Left lobe of liver (tissue), 2 donors: ENCODE measurements at regions not wholly inside any gene's neighbourhood (a gene's known extent, or its start where the extent isn't known, plus 50 kb on each side); places are given as distances from the start of the nearest gene placed in this dataset.
A peak's percentile ranks its signal among the peaks of the same experiment; 100 is the strongest.

Experiments used
- ATAC-seq: fragments of 200-7000 bp; cut with Tn5 transposase; one replicate; pipeline ENCODE4 v1.9.1; 2020; ENCODE audit warnings: mild to moderate bottlenecking, moderate library complexity
- DNase-seq: peaks from one replicate; pipeline ENCODE4 v3.0.0-alpha.2; 2020; ENCODE audit warnings: low spot score
- donor health status: DM: no; HTN: no; CAD: no; lungs with moderate emphysema.
- donor health status: DM: no; HTN: yes; CAD: no.

GRCh38 chr13:109646423-109646822, 140.0 kb downstream of the IRS2 start:
- no peak for DNase-seq
- ATAC-seq = no peak

DNA sequence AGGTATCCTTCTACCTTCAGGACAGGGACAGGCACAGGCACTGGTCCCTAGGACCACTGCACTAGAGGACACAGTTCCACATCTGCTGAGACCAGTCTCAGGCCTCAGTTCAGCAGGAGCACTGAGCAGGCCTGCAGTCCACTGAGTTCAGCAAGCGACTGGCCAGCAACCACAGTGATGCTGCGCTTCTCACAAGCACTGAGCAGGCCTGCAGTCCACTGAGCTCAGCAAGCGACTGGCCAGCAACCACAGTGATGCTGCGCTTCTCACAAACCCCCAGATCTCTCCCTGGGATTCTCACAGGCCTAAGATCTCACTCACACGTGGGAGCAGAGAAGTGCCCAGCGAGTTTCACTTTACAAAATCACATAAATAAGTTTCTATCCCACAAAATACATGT, 140.6 kb downstream of the IRS2 start:
- ATAC-seq (no peak), DNase-seq (no peak)

- ATAC-seq (no peak), DNase-seq (no peak)
Measured at GRCh38 chr13:109644956-109645355, 141.4 kb downstream of the IRS2 start.

- ATAC-seq (no peak), DNase-seq (no peak)
Measured at GRCh38 chr13:109644069-109644750, 142.2 kb downstream of the IRS2 start.

DNA sequence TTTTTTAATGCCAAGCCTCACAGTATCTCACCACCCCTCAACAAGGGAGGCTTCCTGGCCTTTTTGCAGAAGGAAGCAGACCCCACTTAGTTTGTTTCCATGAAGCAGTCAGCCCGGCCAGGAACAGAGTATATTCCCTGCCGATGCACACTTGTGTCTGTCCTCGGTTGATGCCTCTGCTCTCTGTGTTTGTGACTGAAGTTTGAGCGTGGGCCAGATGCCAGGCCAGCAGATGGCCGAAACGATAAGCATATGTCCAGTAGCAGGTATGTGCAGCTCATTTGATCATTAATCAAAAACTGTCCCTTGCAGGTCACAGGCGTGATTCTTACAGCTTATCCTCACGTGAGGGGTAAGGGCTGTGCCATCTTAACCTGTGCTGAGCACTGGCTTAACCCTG, 144.0 kb downstream of the IRS2 start:
- no peak for ATAC-seq
- no peak for DNase-seq

DNA sequence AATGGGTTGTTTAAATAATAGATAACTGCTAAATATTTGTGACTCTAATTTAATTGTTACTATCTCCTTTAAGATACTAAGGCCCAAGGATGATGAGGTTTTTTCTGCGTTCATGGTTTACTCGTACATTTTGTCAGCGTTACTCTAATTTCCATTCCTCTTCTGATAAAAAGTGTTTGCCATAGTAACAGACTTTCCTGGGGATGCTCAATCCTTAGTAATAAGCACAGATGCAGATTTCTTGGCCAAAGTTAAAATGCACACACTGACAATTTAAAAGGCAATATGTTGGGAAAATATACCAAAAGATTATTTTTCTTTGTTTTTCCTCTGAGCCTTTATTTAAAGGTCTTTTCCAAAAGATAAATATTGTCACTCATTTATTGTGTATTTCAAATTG, 149.6 kb downstream of the IRS2 start:
- DNase-seq = no peak
- ATAC-seq = no peak

DNA sequence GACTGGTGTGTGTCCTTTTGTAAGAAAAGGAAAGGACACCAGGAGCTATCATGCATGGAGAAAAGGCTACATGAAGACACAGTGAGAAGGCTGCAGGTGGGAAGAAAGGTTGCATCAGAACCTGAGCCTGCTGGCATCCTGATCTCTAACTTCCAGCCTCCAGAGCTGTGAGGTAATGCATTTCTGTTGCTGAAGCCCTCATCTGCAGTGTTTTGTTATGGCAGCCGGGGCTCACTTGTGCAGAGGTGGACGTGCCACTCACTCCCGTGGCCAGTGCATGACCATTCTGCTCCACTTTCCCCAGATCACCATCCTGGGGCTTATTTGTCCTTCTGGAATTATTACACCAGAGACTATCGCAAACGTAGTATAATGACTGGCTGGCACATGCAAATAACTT, 155.3 kb downstream of the IRS2 start:
- ATAC-seq = no peak

GRCh38 chr13:109630271-109630670, 156.1 kb downstream of the IRS2 start:
- DNase-seq = no peak
- ATAC-seq = no peak

More for the DNA sequence above, 155.3 kb downstream of the IRS2 start:
- DNase-seq = no peak

DNA sequence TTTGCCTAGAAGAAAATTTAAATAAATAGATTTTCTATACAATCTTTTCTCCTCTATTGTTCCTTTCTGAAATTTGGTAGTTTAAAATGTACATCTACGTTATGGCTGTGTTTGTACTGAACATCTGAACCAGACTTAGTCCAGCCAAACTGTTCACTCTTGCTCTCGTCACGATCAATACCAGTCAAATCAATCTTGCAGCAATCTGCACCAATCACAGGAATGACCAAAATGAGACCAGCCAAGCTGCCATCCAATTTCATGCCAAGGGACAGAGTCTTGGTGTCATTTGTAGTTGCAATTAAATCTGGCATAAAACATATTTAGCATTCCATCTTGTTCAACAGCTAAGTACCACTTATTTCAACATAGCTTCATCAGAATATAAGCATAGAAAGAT, 156.6 kb downstream of the IRS2 start:
- peak; percentile 84 for ATAC-seq
- peak; percentile 51 for DNase-seq

- DNase-seq = no peak
- peak; percentile 26 for ATAC-seq
Measured at GRCh38 chr13:109628251-109628699, 158.1 kb downstream of the IRS2 start.

GRCh38 chr13:109627649-109628048, 158.7 kb downstream of the IRS2 start:
- no peak for DNase-seq
- ATAC-seq = no peak

DNA sequence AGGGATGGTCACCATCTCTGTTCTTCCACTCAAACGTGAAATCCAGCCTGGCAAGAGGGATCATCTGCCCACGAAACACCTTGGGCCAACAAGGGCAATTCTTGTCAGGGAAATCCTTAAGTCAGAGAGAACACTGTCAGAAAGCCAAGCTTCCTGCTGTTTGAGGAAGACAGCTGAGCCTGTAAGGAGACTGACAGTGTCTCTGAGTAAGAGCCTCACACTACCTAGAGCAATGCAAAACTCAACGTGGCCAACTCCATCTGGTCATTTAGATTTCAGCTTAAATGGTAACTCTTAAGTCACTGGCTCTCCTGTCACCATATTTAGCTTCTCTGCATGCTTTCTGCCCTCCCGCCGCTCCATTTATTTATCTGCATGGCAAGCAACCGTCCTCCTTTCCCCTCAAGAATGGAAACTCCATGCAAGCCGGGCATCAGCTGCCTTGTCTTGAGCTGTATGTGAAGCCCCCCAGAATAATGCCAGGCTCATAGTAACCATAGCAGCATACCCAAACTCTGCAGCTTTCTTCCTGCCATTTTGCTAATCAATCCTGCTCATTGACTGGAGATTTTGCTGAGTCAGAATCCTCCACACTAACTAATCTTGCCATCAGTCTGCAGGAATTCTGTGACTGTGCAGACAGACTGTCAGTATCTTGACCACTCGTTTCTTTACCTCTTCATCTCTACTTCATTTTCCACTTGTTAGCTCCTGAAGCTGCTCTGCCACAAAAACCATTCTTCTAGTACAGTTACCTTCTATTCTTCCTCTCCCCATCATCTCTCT, 159.8 kb downstream of the IRS2 start:
- ATAC-seq (no peak), DNase-seq (no peak)

- no peak for DNase-seq
- ATAC-seq = no peak
Measured at GRCh38 chr13:109625156-109625555, 161.2 kb downstream of the IRS2 start.

- ATAC-seq (no peak), DNase-seq (no peak)
Measured at GRCh38 chr13:109622006-109622405, 164.4 kb downstream of the IRS2 start.

GRCh38 chr13:109615721-109616420, 170.5 kb downstream of the IRS2 start:
- ATAC-seq = no peak
- DNase-seq = no peak

GRCh38 chr13:109611912-109612691, 174.3 kb downstream of the IRS2 start:
- ATAC-seq = no peak
- DNase-seq = no peak

- ATAC-seq (peak; percentile 64), DNase-seq (peak; percentile 53)
Measured at GRCh38 chr13:109610517-109610916, 175.9 kb downstream of the IRS2 start.

GRCh38 chr13:109608503-109608902, 177.9 kb downstream of the IRS2 start:
- ATAC-seq (no peak), DNase-seq (no peak)

- DNase-seq (no peak), ATAC-seq (no peak)
Measured at GRCh38 chr13:109608059-109608458, 178.3 kb downstream of the IRS2 start.

GRCh38 chr13:109606520-109606919, 179.9 kb downstream of the IRS2 start:
- no peak for DNase-seq
- peak; percentile 70 for ATAC-seq

GRCh38 chr13:109605846-109606245, 180.5 kb downstream of the IRS2 start:
- no peak for ATAC-seq

More at GRCh38 chr13:109605846-109606245, 180.5 kb downstream of the IRS2 start:
- DNase-seq = no peak
